ENCODE measurements at regions not wholly inside any gene's neighbourhood (a gene's known extent, or its start where the extent isn't known, plus 50 kb on each side); places are given as distances from the start of the nearest gene placed in this dataset.

GRCh38 chr2:144288438-144288837 lies 231.5 kb downstream of the ZEB2 start:
- Histone ChIP-seq H3K27ac (ENCODE audit: extremely low read depth, low read depth, low read length) (no peak overlapping the region), H3K4me1 (ENCODE audit: control insufficient read depth, insufficient read depth, low read length) (no peaks in the 10 kb centered on the region), H3K36me3 (ENCODE audit: control insufficient read depth in 2 of 2, insufficient read depth in 1 of 2, low read length in 2 of 2) (no peaks in the 10 kb centered on the region; a peak in 1 of 3 replicates), H3K9me3 (ENCODE audit: control insufficient read depth, insufficient read depth, low read depth, low read length) (no peaks in the 10 kb centered on the region), H3K4me3 (ENCODE audit: low read depth, low read length) (no peak overlapping the region)
- CTCF ChIA-PET: no interaction called here
- TF ChIP-seq ZFP3 (tag by site-specific recombination; IDR thresholded peaks at IDR 0.05; ENCODE audit: low read depth) (no peak), ZNF114 (tag by site-specific recombination; IDR thresholded peaks at IDR 0.05) (no peak), SP3 (tag by site-specific recombination; IDR thresholded peaks at IDR 0.05) (no peak), SETDB1 (IDR thresholded peaks at IDR 0.05; ENCODE audit: insufficient read length, low read length) (no peak), ZNF211 (tag by site-specific recombination; IDR thresholded peaks at IDR 0.05; ENCODE audit: low read depth) (no peak), ATF2 (tag by site-specific recombination; IDR thresholded peaks at IDR 0.05; ENCODE audit: low read depth) (no peak), GLI2 (tag by site-specific recombination; IDR thresholded peaks at IDR 0.05; ENCODE audit: borderline replicate concordance, low read depth) (no peak), SP7 (tag by site-specific recombination; IDR thresholded peaks at IDR 0.05) (no peak), PBX3 (CRISPR knock-in tag; IDR thresholded peaks at IDR 0.05) (no peak), REST (tag by site-specific recombination; IDR thresholded peaks at IDR 0.05) (no peak), RBAK (tag by site-specific recombination; IDR thresholded peaks at IDR 0.05) (no peak), KLF8 (tag by site-specific recombination; IDR thresholded peaks at IDR 0.05) (no peak), KLF16 (tag by site-specific recombination; IDR thresholded peaks at IDR 0.05) (no peak), HOXC10 (CRISPR knock-in tag; IDR thresholded peaks at IDR 0.05) (no peak)
- POLR2A ChIA-PET: no interaction called here

- CTCF ChIA-PET: no interaction called here
Observed at GRCh38 chr2:144285324-144285723, 234.6 kb downstream of the ZEB2 start.

More at GRCh38 chr2:144285324-144285723, 234.6 kb downstream of the ZEB2 start:
- H3K4me3 ChIP-seq (ENCODE audit: low read depth, low read length): no peak overlapping the region
- no peaks in the 10 kb centered on the region; a peak in 1 of 3 replicates for H3K36me3 ChIP-seq (ENCODE audit: control insufficient read depth in 2 of 2, insufficient read depth in 1 of 2, low read length in 2 of 2)
- POLR2A ChIA-PET: no interaction called here
- no peaks in the 10 kb centered on the region for H3K9me3 ChIP-seq (ENCODE audit: control insufficient read depth, insufficient read depth, low read depth, low read length)
- peak; percentile 61; the same call in 1 of the 2 replicates for TF ChIP-seq ZNF768 (tag by site-specific recombination; IDR thresholded peaks at IDR 0.05)
- TF ChIP-seq ZFP3 (tag by site-specific recombination; IDR thresholded peaks at IDR 0.05; ENCODE audit: low read depth): no peak
- TF ChIP-seq ZNF174 (tag by site-specific recombination; IDR thresholded peaks at IDR 0.05): no peak
- TF ChIP-seq PRDM10 (tag by site-specific recombination; IDR thresholded peaks at IDR 0.05): no peak
- no peak for TF ChIP-seq ZNF280D (tag by site-specific recombination; IDR thresholded peaks at IDR 0.05)
- no peak overlapping the region for H3K27ac ChIP-seq (ENCODE audit: extremely low read depth, low read depth, low read length)
- no peaks in the 10 kb centered on the region for H3K4me1 ChIP-seq (ENCODE audit: control insufficient read depth, insufficient read depth, low read length)
